GM23338 (cell line): ENCODE measurements at regions not wholly inside any gene's neighbourhood (a gene's known extent, or its start where the extent isn't known, plus 50 kb on each side); places are given as distances from the start of the nearest gene placed in this dataset.

Source experiments
- ATAC-seq: fragments of 200-7000 bp; cut with Tn5 transposase; 3 replicates; pipeline ENCODE4 v1.9.1; 2020
- DNase-seq: peaks from one replicate; pipeline ENCODE4 v3.0.0-alpha.2; 2015; ENCODE audit warnings: low spot score
- H2AFZ ChIP-seq: fragments of 200-600 bp; sonication (generic); 2 replicates; pipeline ENCODE4 v1.8.0; 2016; ENCODE audit warnings: antibody characterized with exemption, mild to moderate bottlenecking, moderate library complexity
- H3F3A ChIP-seq: fragments of 200-600 bp; sonication (generic); replicated peaks from 2 replicates; pipeline ENCODE4 v1.8.0; 2017; ENCODE audit warnings: antibody characterized with exemption, mixed run types, low read depth
- H3K27ac ChIP-seq: fragments of 200-600 bp; sonication (generic); 2 replicates; pipeline ENCODE4 v1.6.1; 2016; ENCODE audit warnings: low read depth
- H3K27me3 ChIP-seq: fragments of 200-600 bp; sonication (generic); 2 replicates; pipeline ENCODE4 v1.8.0; 2016; ENCODE audit warnings: mild to moderate bottlenecking, mixed run types, moderate library complexity; ENCODE audit not compliant: insufficient read depth
- H3K36me3 ChIP-seq: fragments of 200-600 bp; sonication (generic); 2 replicates; pipeline ENCODE4 v1.8.0; 2016; ENCODE audit warnings: mild to moderate bottlenecking; ENCODE audit not compliant: insufficient read depth
- H3K4me1 ChIP-seq: fragments of 200-600 bp; sonication (generic); 2 replicates; pipeline ENCODE4 v1.8.0; 2016; ENCODE audit warnings: mild to moderate bottlenecking, moderate library complexity; ENCODE audit not compliant: insufficient read depth
- H3K4me2 ChIP-seq: fragments of 200-600 bp; sonication (generic); 2 replicates; pipeline ENCODE4 v1.7.1; 2017; ENCODE audit warnings: mixed run types
- H3K4me3 ChIP-seq: fragments of 200-600 bp; sonication (generic); 2 replicates; pipeline ENCODE4 v1.6.1; 2016; ENCODE audit warnings: mixed run types
- H3K79me2 ChIP-seq: fragments of 200-600 bp; sonication (generic); replicated peaks from 2 replicates; pipeline ENCODE4 v1.8.0; 2017; ENCODE audit warnings: mild to moderate bottlenecking; ENCODE audit not compliant: insufficient read depth
- H3K9me2 ChIP-seq: fragments of 200-600 bp; sonication (generic); 2 replicates; pipeline ENCODE4 v1.8.0; 2017; ENCODE audit not compliant: insufficient read depth
- H4K20me1 ChIP-seq: fragments of 200-600 bp; sonication (generic); replicated peaks from 2 replicates; pipeline ENCODE4 v1.8.0; 2017; ENCODE audit warnings: mild to moderate bottlenecking; ENCODE audit not compliant: insufficient read depth
- H3K27ac Mint-ChIP-seq: 2 replicates; pipeline ENCODE4 v1.8.0; 2020; ENCODE audit warnings: inconsistent platforms, mild to moderate bottlenecking, moderate library complexity, mixed read lengths
- H3K27me3 Mint-ChIP-seq: 3 replicates; pipeline ENCODE4 v1.8.0; 2022; ENCODE audit warnings: low read depth, mild to moderate bottlenecking, moderate library complexity, mixed read lengths, inconsistent platforms; ENCODE audit not compliant: insufficient read depth, poor library complexity
- H3K36me3 Mint-ChIP-seq: 3 replicates; pipeline ENCODE4 v1.8.0; 2021; ENCODE audit warnings: low read depth, mild to moderate bottlenecking, inconsistent platforms, moderate library complexity, mixed read lengths
- H3K4me1 Mint-ChIP-seq: 3 replicates; pipeline ENCODE4 v1.8.0; 2020; ENCODE audit warnings: mild to moderate bottlenecking, inconsistent platforms, mixed read lengths
- H3K4me3 Mint-ChIP-seq: 3 replicates; pipeline ENCODE4 v1.8.0; 2021; ENCODE audit warnings: moderate library complexity, mild to moderate bottlenecking, inconsistent platforms, mixed read lengths
- H3K9me3 Mint-ChIP-seq: 3 replicates; pipeline ENCODE4 v1.8.0; 2020; ENCODE audit warnings: moderate library complexity, mild to moderate bottlenecking, inconsistent platforms, mixed read lengths
- CREB1 ChIP-seq: fragments of 250-450 bp; sonication (Bioruptor Pico); IDR thresholded peaks from 2 replicates; pipeline ENCODE4 v1.5.0; 2020; ENCODE audit warnings: low read depth, mild to moderate bottlenecking, moderate library complexity
- ETS1 ChIP-seq: IDR thresholded peaks from 2 replicates; pipeline ENCODE4 v1.6.1; 2016; ENCODE audit warnings: antibody characterized with exemption
- EZH2 ChIP-seq: fragments of 200-600 bp; sonication (generic); IDR thresholded peaks from one replicate; pipeline ENCODE4 v1.8.0; 2017; ENCODE audit warnings: antibody characterized with exemption, mild to moderate bottlenecking, low read depth; ENCODE audit not compliant: unreplicated experiment
- JUNB ChIP-seq: IDR thresholded peaks from one replicate; pipeline ENCODE4 v1.6.1; 2016; ENCODE audit warnings: antibody characterized with exemption; ENCODE audit not compliant: unreplicated experiment
- NANOG ChIP-seq: IDR thresholded peaks from 2 replicates; pipeline ENCODE4 v1.6.1; 2016; ENCODE audit warnings: antibody characterized with exemption, borderline replicate concordance
- STAT1 ChIP-seq: IDR thresholded peaks from one replicate; pipeline ENCODE4 v1.6.1; 2016; ENCODE audit warnings: antibody characterized with exemption; ENCODE audit not compliant: unreplicated experiment
- ZNF114 ChIP-seq: fragments of 250-450 bp; sonication (Bioruptor Pico); IDR thresholded peaks from 2 replicates; pipeline ENCODE4 v1.5.0; 2020; ENCODE audit warnings: mild to moderate bottlenecking, moderate library complexity
- ZNF331 ChIP-seq: fragments of 250-450 bp; sonication (Bioruptor Pico); IDR thresholded peaks from 2 replicates; pipeline ENCODE4 v1.5.0; 2020; ENCODE audit warnings: low read depth, mild to moderate bottlenecking, moderate library complexity
- ZNF462 ChIP-seq: fragments of 250-450 bp; sonication (Bioruptor Pico); IDR thresholded peaks from 2 replicates; pipeline ENCODE4 v1.5.0; 2020; ENCODE audit warnings: mild to moderate bottlenecking, moderate library complexity

GRCh38 chr2:195214072-195214471 lies 443.0 kb upstream of the SLC39A10 start (continued):
- no peak for TF ChIP-seq ZNF462 (CRISPR knock-in tag)
- TF ChIP-seq ETS1, result no peak
- no peak for TF ChIP-seq CREB1 (CRISPR knock-in tag)
- TF ChIP-seq ZNF114, result no peak
- no peak for TF ChIP-seq JUNB

GRCh38 chr2:195212586-195212985 lies 444.4 kb upstream of the SLC39A10 start:
- Histone ChIP-seq H2AFZ (no peak overlapping the region), H3K9me2 (no peaks in the 10 kb centered on the region), H3K27me3 (no peaks in the 10 kb centered on the region), H3K4me1 (no peaks in the 10 kb centered on the region), H3F3A (no peaks in the 10 kb centered on the region), H3K79me2 (no peaks in the 10 kb centered on the region), H3K36me3 (no peaks in the 10 kb centered on the region), H3K27ac (no peak overlapping the region), H4K20me1 (no peaks in the 10 kb centered on the region), H3K4me3 (no peak overlapping the region), H3K4me2 (no peak overlapping the region)
- Mint-ChIP-seq H3K27me3 (no peaks in the 10 kb centered on the region), H3K27ac (0 out of 2 replicates have a peak overlapping the region, but pooled peaks have one; percentile 33), H3K9me3 (no peaks in the 10 kb centered on the region; the same call in 2 of the 3 replicates), H3K36me3 (no peaks in the 10 kb centered on the region), H3K4me1 (peaks cover 13% of the 10 kb centered on the region; the same call in 2 of the 3 replicates), H3K4me3 (no peak overlapping the region)
- no peak for DNase-seq
- ATAC-seq, result 0 out of 3 replicates have a peak, but pooled peaks have one; percentile 31
- no peak for TF ChIP-seq ZNF114
- TF ChIP-seq NANOG, result no peak
- no peak for TF ChIP-seq ZNF331 (CRISPR knock-in tag)
- no peak for TF ChIP-seq ZNF462 (CRISPR knock-in tag)
- TF ChIP-seq EZH2, result no peak
- TF ChIP-seq STAT1, result no peak
